Mesodermal cell (in vitro differentiated cells): ENCODE measurements at regions not wholly inside any gene's neighbourhood (a gene's known extent, or its start where the extent isn't known, plus 50 kb on each side); places are given as distances from the start of the nearest gene placed in this dataset.

Experiments used
- H3K27ac ChIP-seq: 2 replicates; pipeline ENCODE4 v1.7.0; 2013; ENCODE audit warnings: mild to moderate bottlenecking, low read depth, low read length, moderate library complexity; ENCODE audit not compliant: severe bottlenecking
- H3K36me3 ChIP-seq: 2 replicates; pipeline ENCODE4 v1.7.1; 2013; ENCODE audit warnings: mild to moderate bottlenecking, low read length, moderate library complexity; ENCODE audit not compliant: control insufficient read depth, insufficient read depth
- H3K4me1 ChIP-seq: one replicate; pipeline ENCODE4 v1.7.1; 2013; ENCODE audit warnings: mild to moderate bottlenecking, low read length; ENCODE audit not compliant: insufficient read depth, control insufficient read depth, poor library complexity, severe bottlenecking
- H3K4me3 ChIP-seq: 2 replicates; pipeline ENCODE4 v1.7.0; 2013; ENCODE audit warnings: low read length, control low read depth, mild to moderate bottlenecking; ENCODE audit not compliant: insufficient read depth, poor library complexity, severe bottlenecking; ENCODE audit errors: extremely low read depth
- H3K9me3 ChIP-seq: 2 replicates; pipeline ENCODE4 v1.7.1; 2013; ENCODE audit warnings: mild to moderate bottlenecking, low read length, moderate library complexity; ENCODE audit not compliant: control insufficient read depth
- WGBS, 2 experiments: methylation state at CpG; one replicate each; pipeline ENCODE4 v1.1.5; 2013; ENCODE audit warnings: missing lambda C conversion rate in 2 of 2; ENCODE audit not compliant: insufficient coverage in 2 of 2; 5-methylcytosine and 5-hydroxymethylcytosine counted together

DNA sequence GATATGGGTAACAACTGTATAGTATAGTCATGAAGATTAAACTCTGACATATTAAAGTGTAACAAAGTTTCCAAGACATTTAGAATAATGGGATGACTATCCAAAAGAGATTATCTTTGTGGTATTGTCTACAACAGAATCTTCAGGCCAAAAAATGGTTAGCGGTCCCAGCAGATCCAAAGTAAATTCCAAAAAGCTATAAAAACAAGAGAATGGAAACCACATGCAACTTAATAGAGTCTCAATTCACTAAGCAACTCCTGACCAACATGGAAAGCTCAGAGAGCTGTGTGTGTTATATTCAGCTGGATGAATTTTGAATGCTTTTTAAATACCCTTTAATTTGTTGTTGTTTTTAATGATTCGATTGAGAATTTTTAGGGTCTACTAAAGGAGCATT, 688.2 kb downstream of the CETN3 start:
- Histone ChIP-seq H3K4me3 (no peak overlapping the region), H3K27ac (no peak overlapping the region), H3K9me3 (no peaks in the 10 kb centered on the region), H3K4me1 (no peaks in the 10 kb centered on the region), H3K36me3 (no peaks in the 10 kb centered on the region)
- no CpG with 5 or more reads among the region's 2 CpGs for WGBS, 2 experiments

GRCh38 chr5:89712134-89712700, 697.3 kb downstream of the CETN3 start:
- WGBS, 2 experiments, result no CpG with 5 or more reads among the region's 3 CpGs
- H3K4me3 ChIP-seq, result no peak overlapping the region
- H3K36me3 ChIP-seq, result no peaks in the 10 kb centered on the region
- no peak overlapping the region for H3K27ac ChIP-seq
- peaks cover 5% of the 10 kb centered on the region for H3K9me3 ChIP-seq
- H3K4me1 ChIP-seq, result no peaks in the 10 kb centered on the region

DNA sequence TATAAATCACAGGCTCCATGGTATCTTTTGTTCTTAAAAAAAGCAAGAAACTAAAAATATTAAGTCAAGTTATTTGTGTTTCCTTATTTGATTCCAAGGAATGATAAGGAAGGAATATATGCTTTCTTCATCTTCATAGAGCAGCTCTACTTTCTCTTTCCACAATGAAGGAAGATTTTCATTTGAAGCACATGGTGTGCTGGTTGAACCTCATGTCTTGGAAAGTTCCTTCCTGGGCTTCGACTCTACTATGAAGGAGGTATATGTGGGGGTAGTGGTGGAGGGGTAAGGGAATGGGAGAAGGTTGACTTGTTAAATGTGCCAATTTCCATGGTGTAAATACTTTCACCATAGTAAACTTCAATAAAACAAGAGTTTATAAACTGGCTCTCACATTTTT, 698.0 kb downstream of the CETN3 start:
- no peak overlapping the region for H3K27ac ChIP-seq
- no peaks in the 10 kb centered on the region for H3K4me1 ChIP-seq
- no CpG with 5 or more reads among the region's 1 CpG for WGBS, 2 experiments
- H3K4me3 ChIP-seq, result no peak overlapping the region
- no peaks in the 10 kb centered on the region for H3K36me3 ChIP-seq
- H3K9me3 ChIP-seq, result peaks cover 5% of the 10 kb centered on the region

- Histone ChIP-seq H3K27ac (no peak overlapping the region), H3K4me1 (peaks cover 3% of the 10 kb centered on the region), H3K4me3 (no peak overlapping the region), H3K36me3 (no peaks in the 10 kb centered on the region), H3K9me3 (peaks cover 5% of the 10 kb centered on the region)
- no CpG with 5 or more reads among the region's 1 CpG for WGBS, 2 experiments
Measured at GRCh38 chr5:89710006-89710405, 699.5 kb downstream of the CETN3 start.

DNA sequence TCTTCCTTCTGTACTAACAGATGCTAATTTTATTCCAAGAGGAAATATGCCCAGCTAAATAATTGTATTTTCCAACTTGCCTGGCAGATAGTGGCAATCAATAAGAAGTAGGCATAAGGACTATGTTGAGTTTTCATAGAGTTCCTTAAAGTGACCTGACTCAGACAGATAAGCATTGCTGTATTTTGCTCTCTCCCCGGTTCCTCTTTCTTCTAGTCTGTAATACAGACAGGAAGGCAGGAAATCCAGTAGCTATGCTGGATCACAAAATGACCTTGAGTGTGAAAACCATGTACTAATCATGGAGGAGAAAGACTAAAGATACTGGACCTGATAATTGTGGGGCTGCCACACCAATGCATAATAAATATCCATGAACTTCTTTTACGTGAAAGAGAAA, 701.7 kb downstream of the CETN3 start:
- Histone ChIP-seq H3K27ac (no peak overlapping the region), H3K9me3 (peaks cover 5% of the 10 kb centered on the region), H3K36me3 (no peaks in the 10 kb centered on the region), H3K4me3 (no peak overlapping the region), H3K4me1 (peaks cover 7% of the 10 kb centered on the region)
- WGBS, 2 experiments, result 91% methylated on average over 1 of the region's 2 CpGs; no CpG with 5 or more reads in 1 of the 2 experiments

GRCh38 chr5:89706731-89707130, 702.8 kb downstream of the CETN3 start:
- no peak overlapping the region for H3K4me3 ChIP-seq
- H3K36me3 ChIP-seq, result no peaks in the 10 kb centered on the region
- peaks cover 7% of the 10 kb centered on the region for H3K4me1 ChIP-seq
- WGBS, 2 experiments, result no CpG with 5 or more reads among the region's 1 CpG
- H3K9me3 ChIP-seq, result peaks cover 5% of the 10 kb centered on the region
- H3K27ac ChIP-seq, result no peak overlapping the region

DNA sequence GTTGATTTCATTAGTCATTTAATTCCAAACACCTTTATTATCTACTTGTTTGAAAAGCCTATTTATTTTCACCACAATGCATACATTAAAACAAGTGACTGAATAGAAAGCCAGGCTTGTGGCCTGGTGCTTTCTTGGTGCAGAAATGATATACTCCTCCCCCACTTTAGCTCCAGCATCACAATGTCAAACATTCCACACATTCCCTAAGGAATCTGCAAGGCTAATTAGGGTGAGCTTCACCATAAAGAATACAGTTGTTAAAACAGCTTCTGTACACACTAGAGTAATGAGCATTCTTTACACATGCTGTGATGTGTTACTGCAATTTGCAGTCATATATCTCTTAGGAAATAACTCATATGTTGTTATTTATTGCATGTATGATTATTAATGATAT, 705.7 kb downstream of the CETN3 start:
- H3K4me1 ChIP-seq, result peaks cover 7% of the 10 kb centered on the region
- H3K4me3 ChIP-seq, result no peak overlapping the region
- H3K9me3 ChIP-seq, result no peaks in the 10 kb centered on the region
- H3K27ac ChIP-seq, result peak overlapping the region; percentile 11
- H3K36me3 ChIP-seq, result no peaks in the 10 kb centered on the region

DNA sequence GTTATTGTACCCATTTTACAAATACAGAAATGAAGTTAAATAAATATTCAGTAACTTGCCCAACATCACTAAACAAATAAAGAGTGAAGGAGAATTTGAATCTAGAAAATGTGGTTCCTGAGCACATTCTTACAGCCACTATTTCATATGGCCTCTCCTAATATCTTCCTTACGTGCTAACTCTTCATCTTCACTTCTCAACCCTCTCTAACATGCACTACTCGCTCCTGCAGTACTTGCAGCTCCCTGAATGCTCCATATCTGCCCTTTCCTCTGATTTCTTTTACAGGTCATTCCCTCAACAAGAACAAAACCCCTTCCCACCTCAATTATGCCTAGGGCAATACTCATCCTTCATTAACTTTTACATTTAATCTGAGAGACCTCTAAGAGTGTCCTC, 711.5 kb downstream of the CETN3 start:
- H3K27ac ChIP-seq, result no peak overlapping the region
- no peaks in the 10 kb centered on the region for H3K36me3 ChIP-seq
- H3K9me3 ChIP-seq, result no peaks in the 10 kb centered on the region
- 61 to 69% methylated on average over 2 of the region's 2 CpGs for WGBS, 2 experiments
- H3K4me3 ChIP-seq, result no peak overlapping the region
- H3K4me1 ChIP-seq, result no peaks in the 10 kb centered on the region

DNA sequence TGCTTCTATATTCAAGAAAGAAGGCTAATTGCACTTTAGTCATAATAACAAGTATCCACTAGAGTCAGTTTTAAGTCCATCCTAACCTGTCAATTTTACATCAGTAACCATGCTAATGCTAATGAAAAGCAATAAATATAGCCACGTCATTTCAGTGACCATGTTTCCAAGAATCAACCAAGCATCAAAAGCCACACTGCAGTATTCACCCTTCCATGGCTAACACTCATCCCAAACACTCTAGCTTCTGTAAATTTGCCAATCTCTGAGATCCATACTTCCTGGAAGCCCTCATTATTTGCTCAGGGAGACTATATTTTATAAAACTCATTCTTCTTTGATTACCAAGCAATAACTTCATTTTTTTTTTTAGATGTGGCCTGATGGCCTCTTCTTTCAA, 712.0 kb downstream of the CETN3 start:
- Histone ChIP-seq H3K4me1 (no peaks in the 10 kb centered on the region), H3K4me3 (no peak overlapping the region)
- 80 to 93% methylated on average over 1 of the region's 1 CpG for WGBS, 2 experiments

DNA sequence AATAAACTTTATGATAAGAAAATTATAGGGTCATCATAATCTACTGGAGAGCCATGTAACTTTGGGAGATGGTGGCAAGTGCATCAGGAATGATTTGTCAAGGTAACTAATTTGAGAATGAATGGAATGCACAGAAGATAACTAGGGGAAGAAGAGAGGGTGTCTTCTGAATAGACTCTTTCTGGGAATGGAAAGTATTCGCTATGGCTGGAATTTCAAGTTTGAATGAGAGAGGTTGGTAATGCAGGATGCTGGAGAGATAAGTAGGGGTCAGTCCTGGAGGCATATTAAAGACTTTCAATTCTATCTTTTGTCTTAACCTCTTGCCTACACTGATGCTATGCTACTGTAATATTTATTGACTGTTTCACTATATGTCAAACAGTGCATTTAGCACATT, 714.2 kb downstream of the CETN3 start:
- 60 to 80% methylated on average over 1 of the region's 1 CpG for WGBS, 2 experiments
- Histone ChIP-seq H3K36me3 (no peaks in the 10 kb centered on the region), H3K4me3 (no peak overlapping the region), H3K9me3 (no peaks in the 10 kb centered on the region), H3K4me1 (no peaks in the 10 kb centered on the region), H3K27ac (no peak overlapping the region)

More for the DNA sequence above, 712.0 kb downstream of the CETN3 start:
- H3K27ac ChIP-seq, result no peak overlapping the region
- no peaks in the 10 kb centered on the region for H3K36me3 ChIP-seq
- H3K9me3 ChIP-seq, result no peaks in the 10 kb centered on the region

- Histone ChIP-seq H3K4me3 (no peak overlapping the region), H3K27ac (no peak overlapping the region), H3K4me1 (no peaks in the 10 kb centered on the region), H3K36me3 (no peaks in the 10 kb centered on the region), H3K9me3 (no peaks in the 10 kb centered on the region)
- whole genome bisulfite sequencing, 2 experiments, result no CpG with 5 or more reads among the region's 3 CpGs
Measured at GRCh38 chr5:89694026-89694550, 715.5 kb downstream of the CETN3 start.
